ENCODE measurements at regions not wholly inside any gene's neighbourhood (a gene's known extent, or its start where the extent isn't known, plus 50 kb on each side); places are given as distances from the start of the nearest gene placed in this dataset.

GRCh38 chr13:69633044-69633443 is 474.6 kb upstream of the ATXN8OS start:
- POLR2A ChIA-PET: no interaction called here
- H3K36me3 ChIP-seq (ENCODE audit: control insufficient read depth, insufficient read depth, low read length): no peaks in the 10 kb centered on the region

GRCh38 chr13:69623973-69624372 is 483.7 kb upstream of the ATXN8OS start:
- DNase-seq (ENCODE audit: low read depth, low spot score): no peak
- Histone ChIP-seq H3K9me3 (ENCODE audit: control insufficient read depth, insufficient read depth, low read depth, low read length) (no peaks in the 10 kb centered on the region), H3K4me1 (ENCODE audit: control insufficient read depth, insufficient read depth, low read length) (no peaks in the 10 kb centered on the region), H3K36me3 (ENCODE audit: control insufficient read depth, insufficient read depth, low read length) (no peaks in the 10 kb centered on the region), H3K27me3 (ENCODE audit: control insufficient read depth, insufficient read depth, low read length) (no peaks in the 10 kb centered on the region), H3K4me3 (ENCODE audit: low read depth in 2 of 2, low read length in 2 of 2) (no peak overlapping the region), H3K27ac (ENCODE audit: low read length) (no peak overlapping the region)
- POLR2A ChIA-PET: no interaction called here
- CTCF ChIA-PET: no interaction called here
- TF ChIP-seq POLR2AphosphoS5 (IDR thresholded peaks at IDR 0.05; ENCODE audit: low read depth, low read length): no peak
- TF ChIP-seq REST (IDR thresholded peaks at IDR 0.05; ENCODE audit: insufficient read depth in 1 of 2, low read depth in 2 of 2, low read length in 1 of 2): no peak
- no peak for TF ChIP-seq SIN3A (IDR thresholded peaks at IDR 0.05; ENCODE audit: borderline replicate concordance, insufficient read depth, low read depth, low read length)
- no peak for TF ChIP-seq TCF7L2 (IDR thresholded peaks at IDR 0.05; ENCODE audit: low read depth, low read length)
- TF ChIP-seq CTCF (IDR thresholded peaks at IDR 0.05): no peak
- ATAC-seq: no peak
- in situ Hi-C loops (cut with HindIII; ENCODE audit: low pct_unique_long_range_greater_than_20kb, low sequenced_read_pairs) (no loop called here), intact Hi-C loops (cut with micrococcal nuclease; ENCODE audit: unreplicated experiment) (no loop called here)
- BruUV-seq (replicated peaks): no TSS peak

More at GRCh38 chr13:69633044-69633443, 474.6 kb upstream of the ATXN8OS start:
- Histone ChIP-seq H3K4me1 (ENCODE audit: control insufficient read depth, insufficient read depth, low read length) (no peaks in the 10 kb centered on the region), H3K9me3 (ENCODE audit: control insufficient read depth, insufficient read depth, low read depth, low read length) (no peaks in the 10 kb centered on the region), H3K27me3 (ENCODE audit: control insufficient read depth, insufficient read depth, low read length) (no peaks in the 10 kb centered on the region), H3K4me3 (ENCODE audit: low read depth in 2 of 2, low read length in 2 of 2) (no peak overlapping the region), H3K27ac (ENCODE audit: low read length) (no peak overlapping the region)
- BruUV-seq (replicated peaks): no TSS peak
- in situ Hi-C loops (cut with HindIII; ENCODE audit: low pct_unique_long_range_greater_than_20kb, low sequenced_read_pairs) (no loop called here), intact Hi-C loops (cut with micrococcal nuclease; ENCODE audit: unreplicated experiment) (no loop called here)
- TF ChIP-seq TCF7L2 (IDR thresholded peaks at IDR 0.05; ENCODE audit: low read depth, low read length) (no peak), REST (IDR thresholded peaks at IDR 0.05; ENCODE audit: insufficient read depth in 1 of 2, low read depth in 2 of 2, low read length in 1 of 2) (no peak), SIN3A (IDR thresholded peaks at IDR 0.05; ENCODE audit: borderline replicate concordance, insufficient read depth, low read depth, low read length) (no peak)
- DNase-seq (ENCODE audit: low read depth, low spot score) (no peak), ATAC-seq (no peak)
- CTCF ChIA-PET: no interaction called here
